Bronchial epithelial cell (primary cell): ENCODE measurements at regions not wholly inside any gene's neighbourhood (a gene's known extent, or its start where the extent isn't known, plus 50 kb on each side); places are given as distances from the start of the nearest gene placed in this dataset.

Experiments
- DNase-seq: peaks from one replicate; pipeline ENCODE4 v3.0.0-alpha.2; 2010; ENCODE audit warnings: low read depth
- FAIRE-seq: peaks from 2 replicates; lab custom pipeline; 2011; peaks lifted over from hg19 to GRCh38; lab: Jason Lieb, UNC
- H3K27me3 ChIP-seq: 2 replicates; pipeline ENCODE4 v1.5.1; 2011; ENCODE audit warnings: low read length; ENCODE audit not compliant: control insufficient read depth, insufficient read depth
- H3K36me3 ChIP-seq: 2 replicates; pipeline ENCODE4 v1.5.1; 2011; ENCODE audit warnings: low read length; ENCODE audit not compliant: control insufficient read depth, insufficient read depth
- H3K4me3 ChIP-seq: 2 replicates; pipeline ENCODE4 v1.5.1; 2011; ENCODE audit warnings: mild to moderate bottlenecking, low read depth, low read length, control low read depth
- TF ChIP-seq, protein P1 (sequence below): IDR thresholded peaks from 2 replicates; pipeline ENCODE4 v1.5.1; 2011; ENCODE audit warnings: mild to moderate bottlenecking, moderate library complexity, low read length, control low read depth, inconsistent platforms; ENCODE audit not compliant: insufficient read depth, severe bottlenecking

DNA sequence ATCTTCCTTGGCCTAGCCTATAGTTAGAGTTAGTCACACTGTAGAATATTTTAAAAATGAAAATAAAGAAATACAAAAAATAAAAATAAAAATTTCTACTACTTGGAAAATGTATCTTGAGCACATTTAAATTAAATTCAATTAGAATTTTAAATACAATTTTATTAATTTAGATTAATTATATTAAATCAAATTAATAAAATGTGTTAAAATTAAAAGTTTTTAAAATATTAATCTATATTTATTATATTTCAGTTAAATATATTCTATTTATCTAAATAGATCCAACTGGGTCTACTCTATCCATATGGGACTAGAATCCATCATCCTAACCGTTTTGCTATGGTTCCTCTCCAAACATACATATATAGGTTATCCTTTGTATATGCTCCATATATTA is 588.3 kb upstream of the TMPRSS15 start:
- Histone ChIP-seq H3K36me3 (no peaks in the 10 kb centered on the region), H3K27me3 (no peaks in the 10 kb centered on the region), H3K4me3 (no peak overlapping the region)
- no peak for FAIRE-seq
- TF ChIP-seq, protein P1, sequence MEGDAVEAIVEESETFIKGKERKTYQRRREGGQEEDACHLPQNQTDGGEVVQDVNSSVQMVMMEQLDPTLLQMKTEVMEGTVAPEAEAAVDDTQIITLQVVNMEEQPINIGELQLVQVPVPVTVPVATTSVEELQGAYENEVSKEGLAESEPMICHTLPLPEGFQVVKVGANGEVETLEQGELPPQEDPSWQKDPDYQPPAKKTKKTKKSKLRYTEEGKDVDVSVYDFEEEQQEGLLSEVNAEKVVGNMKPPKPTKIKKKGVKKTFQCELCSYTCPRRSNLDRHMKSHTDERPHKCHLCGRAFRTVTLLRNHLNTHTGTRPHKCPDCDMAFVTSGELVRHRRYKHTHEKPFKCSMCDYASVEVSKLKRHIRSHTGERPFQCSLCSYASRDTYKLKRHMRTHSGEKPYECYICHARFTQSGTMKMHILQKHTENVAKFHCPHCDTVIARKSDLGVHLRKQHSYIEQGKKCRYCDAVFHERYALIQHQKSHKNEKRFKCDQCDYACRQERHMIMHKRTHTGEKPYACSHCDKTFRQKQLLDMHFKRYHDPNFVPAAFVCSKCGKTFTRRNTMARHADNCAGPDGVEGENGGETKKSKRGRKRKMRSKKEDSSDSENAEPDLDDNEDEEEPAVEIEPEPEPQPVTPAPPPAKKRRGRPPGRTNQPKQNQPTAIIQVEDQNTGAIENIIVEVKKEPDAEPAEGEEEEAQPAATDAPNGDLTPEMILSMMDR: no peak
- no peak for DNase-seq

DNA sequence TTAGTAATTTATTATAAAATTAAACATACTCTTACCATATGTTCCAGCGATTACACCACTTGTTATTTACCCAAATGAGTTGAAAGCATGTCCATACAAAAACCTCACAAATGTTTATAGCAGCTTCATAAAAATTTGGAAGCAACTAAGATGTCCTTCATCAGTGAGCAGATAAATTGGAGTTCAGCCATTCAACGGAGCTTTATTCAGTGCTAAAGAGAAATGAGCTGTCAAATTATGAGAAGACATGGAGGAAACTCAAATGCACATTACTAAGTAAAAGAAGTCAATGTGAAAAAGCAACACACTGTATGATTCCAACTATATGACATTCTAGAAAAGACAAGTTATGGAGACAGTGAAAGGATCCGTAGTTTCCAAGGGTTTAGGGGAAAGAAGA is 606.7 kb upstream of the TMPRSS15 start:
- no peaks in the 10 kb centered on the region for H3K27me3 ChIP-seq
- TF ChIP-seq, protein P1: no peak
- FAIRE-seq (no peak), DNase-seq (no peak)
- H3K36me3 ChIP-seq: no peaks in the 10 kb centered on the region
- no peak overlapping the region for H3K4me3 ChIP-seq

DNA sequence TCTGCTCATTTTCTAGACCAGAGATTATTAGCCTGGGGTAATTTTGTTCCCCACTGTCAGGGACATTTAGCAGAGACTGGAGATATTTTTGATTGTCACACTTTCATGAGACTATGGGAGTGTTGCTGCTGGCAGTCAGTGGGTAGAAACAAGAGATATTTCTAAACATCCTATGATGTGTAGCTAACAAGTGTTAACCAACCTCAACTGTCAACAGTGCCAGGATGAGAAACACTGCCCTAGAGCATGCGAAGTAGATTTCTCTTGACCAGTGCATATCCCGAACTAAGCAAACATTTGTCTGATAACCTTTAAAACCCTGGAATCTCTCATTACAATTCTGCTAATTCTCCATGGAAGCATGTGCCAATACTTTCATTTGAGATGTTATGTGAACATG is 607.4 kb upstream of the TMPRSS15 start:
- TF ChIP-seq, protein P1: no peak
- no peaks in the 10 kb centered on the region for H3K27me3 ChIP-seq
- H3K4me3 ChIP-seq: no peak overlapping the region
- FAIRE-seq: no peak
- no peaks in the 10 kb centered on the region for H3K36me3 ChIP-seq
- DNase-seq: no peak

DNA sequence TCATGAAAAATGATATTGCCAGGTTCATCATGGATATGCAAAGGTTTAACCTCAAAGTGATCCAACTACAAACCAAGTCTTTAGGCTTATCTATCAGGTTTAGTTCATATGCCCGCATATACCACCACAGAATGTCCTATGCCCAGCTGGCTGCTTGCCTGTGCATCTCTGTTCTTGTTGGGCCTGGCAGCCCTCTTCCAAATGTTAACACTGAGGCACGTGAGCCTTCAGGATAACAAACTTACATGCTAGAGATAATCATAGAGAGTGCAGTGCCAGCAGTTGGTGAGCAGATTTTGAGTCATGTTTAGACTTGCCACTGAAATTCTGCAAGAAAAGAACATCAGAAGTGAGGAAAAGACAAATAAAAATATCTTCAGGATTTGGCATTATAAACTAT is 607.9 kb upstream of the TMPRSS15 start:
- TF ChIP-seq, protein P1: no peak

DNA sequence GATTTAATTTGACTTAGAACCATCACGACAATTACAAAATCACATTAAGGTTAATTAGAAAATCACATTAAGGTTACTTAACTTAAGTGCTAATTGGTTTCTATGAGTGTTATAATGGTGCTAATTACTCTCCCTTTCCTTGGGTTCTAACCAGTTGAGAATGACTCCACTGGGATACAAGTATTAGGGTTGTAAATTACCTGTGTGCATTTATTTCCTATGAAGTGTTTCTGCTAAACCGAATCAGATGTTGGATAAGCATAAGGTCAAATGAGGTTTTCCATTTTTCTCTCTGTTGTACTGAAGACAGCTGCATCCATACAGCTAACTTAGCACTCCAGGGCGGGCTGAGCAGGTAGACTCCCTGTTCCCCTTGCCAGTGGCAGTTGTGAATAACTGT is 610.3 kb upstream of the TMPRSS15 start:
- Histone ChIP-seq H3K27me3 (no peaks in the 10 kb centered on the region), H3K36me3 (no peaks in the 10 kb centered on the region), H3K4me3 (no peak overlapping the region)
- no peak for FAIRE-seq
- TF ChIP-seq, protein P1: no peak
- no peak for DNase-seq

More for the DNA sequence above, 607.9 kb upstream of the TMPRSS15 start:
- H3K36me3 ChIP-seq: no peaks in the 10 kb centered on the region
- FAIRE-seq (no peak), DNase-seq (peak; percentile 1)
- no peak overlapping the region for H3K4me3 ChIP-seq
- H3K27me3 ChIP-seq: no peaks in the 10 kb centered on the region

DNA sequence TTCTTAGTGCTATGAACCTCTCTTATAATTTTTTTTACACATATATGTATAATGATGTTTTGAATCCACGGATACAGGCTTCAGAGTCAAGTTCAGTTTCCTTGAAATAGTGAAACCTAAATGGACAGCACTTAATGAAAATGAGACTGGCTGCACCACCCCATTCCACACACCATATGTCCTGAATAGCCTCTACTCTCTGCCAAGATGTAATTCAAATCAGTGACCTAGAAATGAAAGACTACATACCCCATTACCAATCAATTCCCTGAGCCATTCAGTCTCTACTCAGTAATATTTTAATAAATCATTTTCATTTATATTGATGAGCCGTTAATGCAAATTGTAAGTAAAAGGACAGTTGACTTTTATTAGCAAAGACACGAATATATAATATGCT is 614.9 kb upstream of the TMPRSS15 start:
- DNase-seq: no peak
- FAIRE-seq: no peak
- H3K27me3 ChIP-seq: no peaks in the 10 kb centered on the region
- H3K4me3 ChIP-seq: no peak overlapping the region
- H3K36me3 ChIP-seq: no peaks in the 10 kb centered on the region
- TF ChIP-seq, protein P1: no peak
